ENCODE measurements at regions not wholly inside any gene's neighbourhood (a gene's known extent, or its start where the extent isn't known, plus 50 kb on each side); places are given as distances from the start of the nearest gene placed in this dataset.

GRCh38 chr6:139979021-139979725 lies 604.7 kb upstream of the CITED2 start:
- Histone ChIP-seq H3K4me3 (ENCODE audit: low read depth, low read length, poor library complexity, severe bottlenecking) (no peak overlapping the region), H3K27me3 (replicated peaks; ENCODE audit: insufficient read depth, low read depth, low read length, poor library complexity) (no peaks in the 10 kb centered on the region), H3K4me1 (ENCODE audit: insufficient read depth, low read length, poor library complexity, severe bottlenecking) (peaks cover 57% of the 10 kb centered on the region), H3K36me3 (ENCODE audit: insufficient read depth, low read length, poor library complexity, severe bottlenecking) (no peaks in the 10 kb centered on the region), H3K27ac (ENCODE audit: low read depth, low read length, poor library complexity, severe bottlenecking) (peak overlapping the region; percentile 89), H3K9me3 (ENCODE audit: low read depth, low read length, poor library complexity, severe bottlenecking) (no peaks in the 10 kb centered on the region)
- TF ChIP-seq, protein P1, sequence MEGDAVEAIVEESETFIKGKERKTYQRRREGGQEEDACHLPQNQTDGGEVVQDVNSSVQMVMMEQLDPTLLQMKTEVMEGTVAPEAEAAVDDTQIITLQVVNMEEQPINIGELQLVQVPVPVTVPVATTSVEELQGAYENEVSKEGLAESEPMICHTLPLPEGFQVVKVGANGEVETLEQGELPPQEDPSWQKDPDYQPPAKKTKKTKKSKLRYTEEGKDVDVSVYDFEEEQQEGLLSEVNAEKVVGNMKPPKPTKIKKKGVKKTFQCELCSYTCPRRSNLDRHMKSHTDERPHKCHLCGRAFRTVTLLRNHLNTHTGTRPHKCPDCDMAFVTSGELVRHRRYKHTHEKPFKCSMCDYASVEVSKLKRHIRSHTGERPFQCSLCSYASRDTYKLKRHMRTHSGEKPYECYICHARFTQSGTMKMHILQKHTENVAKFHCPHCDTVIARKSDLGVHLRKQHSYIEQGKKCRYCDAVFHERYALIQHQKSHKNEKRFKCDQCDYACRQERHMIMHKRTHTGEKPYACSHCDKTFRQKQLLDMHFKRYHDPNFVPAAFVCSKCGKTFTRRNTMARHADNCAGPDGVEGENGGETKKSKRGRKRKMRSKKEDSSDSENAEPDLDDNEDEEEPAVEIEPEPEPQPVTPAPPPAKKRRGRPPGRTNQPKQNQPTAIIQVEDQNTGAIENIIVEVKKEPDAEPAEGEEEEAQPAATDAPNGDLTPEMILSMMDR (conservative IDR thresholded peaks at IDR 0.05; ENCODE audit: low read depth, low read length), result no peak
- TF ChIP-seq EZH2 (IDR thresholded peaks at IDR 0.05; ENCODE audit: borderline replicate concordance, low read depth, low read length, poor library complexity, severe bottlenecking), result no peak
- BruUV-seq (replicated peaks), result no TSS peak
- no peak for DNase-seq (ENCODE audit: low spot score)
- POLR2A ChIA-PET (ENCODE audit: low non-redundant PET), result no interaction called here
- CTCF ChIA-PET, result no interaction called here
- intact Hi-C loops (cut with micrococcal nuclease; ENCODE audit: unreplicated experiment), result no loop called here

DNA sequence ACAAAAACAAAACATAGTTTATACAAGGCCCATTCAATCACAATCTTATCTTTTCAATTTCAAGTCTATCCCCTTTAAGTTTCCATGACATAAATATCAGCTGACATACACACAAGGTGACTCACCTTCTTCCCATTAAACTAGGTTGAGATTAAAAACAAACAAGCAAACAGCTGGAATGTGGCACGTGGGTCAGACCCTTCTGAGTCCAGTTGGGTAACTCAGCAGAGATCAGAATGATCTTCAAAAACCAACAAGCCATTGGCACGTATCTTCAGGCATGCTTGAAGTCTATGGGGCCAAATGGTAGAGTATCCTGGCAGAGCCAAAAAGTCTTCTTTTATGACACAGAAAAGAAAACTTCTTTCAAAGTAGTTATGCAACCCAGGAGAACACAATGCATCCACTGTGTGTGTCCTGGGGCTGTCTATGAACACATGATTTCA lies 603.5 kb upstream of the CITED2 start:
- DNase-seq (ENCODE audit: low spot score), result no peak
- no peak for TF ChIP-seq EZH2 (IDR thresholded peaks at IDR 0.05; ENCODE audit: borderline replicate concordance, low read depth, low read length, poor library complexity, severe bottlenecking)
- TF ChIP-seq, protein P1 (conservative IDR thresholded peaks at IDR 0.05; ENCODE audit: low read depth, low read length), result no peak
- no peak overlapping the region for H3K4me3 ChIP-seq (ENCODE audit: low read depth, low read length, poor library complexity, severe bottlenecking)
- intact Hi-C loops (cut with micrococcal nuclease; ENCODE audit: unreplicated experiment), result no loop called here
- no peaks in the 10 kb centered on the region for H3K9me3 ChIP-seq (ENCODE audit: low read depth, low read length, poor library complexity, severe bottlenecking)
- CTCF ChIA-PET, result no interaction called here
- no peaks in the 10 kb centered on the region for H3K36me3 ChIP-seq (ENCODE audit: insufficient read depth, low read length, poor library complexity, severe bottlenecking)
- BruUV-seq (replicated peaks), result no TSS peak
- H3K27ac ChIP-seq (ENCODE audit: low read depth, low read length, poor library complexity, severe bottlenecking), result no peak overlapping the region
- no peaks in the 10 kb centered on the region for H3K27me3 ChIP-seq (replicated peaks; ENCODE audit: insufficient read depth, low read depth, low read length, poor library complexity)
- POLR2A ChIA-PET (ENCODE audit: low non-redundant PET), result no interaction called here
- H3K4me1 ChIP-seq (ENCODE audit: insufficient read depth, low read length, poor library complexity, severe bottlenecking), result peaks cover 55% of the 10 kb centered on the region

GRCh38 chr6:139973669-139974344 lies 599.4 kb upstream of the CITED2 start:
- no peak for TF ChIP-seq EZH2 (IDR thresholded peaks at IDR 0.05; ENCODE audit: borderline replicate concordance, low read depth, low read length, poor library complexity, severe bottlenecking)
- TF ChIP-seq, protein P1 (conservative IDR thresholded peaks at IDR 0.05; ENCODE audit: low read depth, low read length), result no peak
- no peak overlapping the region for H3K4me3 ChIP-seq (ENCODE audit: low read depth, low read length, poor library complexity, severe bottlenecking)
- POLR2A ChIA-PET (ENCODE audit: low non-redundant PET), result no interaction called here
- H3K36me3 ChIP-seq (ENCODE audit: insufficient read depth, low read length, poor library complexity, severe bottlenecking), result no peaks in the 10 kb centered on the region
- peaks cover 16% of the 10 kb centered on the region for H3K4me1 ChIP-seq (ENCODE audit: insufficient read depth, low read length, poor library complexity, severe bottlenecking)
- peaks cover 3% of the 10 kb centered on the region for H3K9me3 ChIP-seq (ENCODE audit: low read depth, low read length, poor library complexity, severe bottlenecking)
- DNase-seq (ENCODE audit: low spot score), result peak; percentile 80
- intact Hi-C loops (cut with micrococcal nuclease; ENCODE audit: unreplicated experiment), result no loop called here
- peak overlapping the region; percentile 76 for H3K27ac ChIP-seq (ENCODE audit: low read depth, low read length, poor library complexity, severe bottlenecking)
- CTCF ChIA-PET, result no interaction called here
- no peaks in the 10 kb centered on the region for H3K27me3 ChIP-seq (replicated peaks; ENCODE audit: insufficient read depth, low read depth, low read length, poor library complexity)
- BruUV-seq (replicated peaks), result no TSS peak

Data from A673 (cell line).